HG02885 (cell line): ENCODE measurements at regions not wholly inside any gene's neighbourhood (a gene's known extent, or its start where the extent isn't known, plus 50 kb on each side); places are given as distances from the start of the nearest gene placed in this dataset.

Experiments used
- ATAC-seq: cut with Tn5 transposase; IDR thresholded peaks from one replicate; pipeline ENCODE4 v1.9.1; 2021; ENCODE audit warnings: mild to moderate bottlenecking; ENCODE audit not compliant: unreplicated experiment, poor library complexity

DNA sequence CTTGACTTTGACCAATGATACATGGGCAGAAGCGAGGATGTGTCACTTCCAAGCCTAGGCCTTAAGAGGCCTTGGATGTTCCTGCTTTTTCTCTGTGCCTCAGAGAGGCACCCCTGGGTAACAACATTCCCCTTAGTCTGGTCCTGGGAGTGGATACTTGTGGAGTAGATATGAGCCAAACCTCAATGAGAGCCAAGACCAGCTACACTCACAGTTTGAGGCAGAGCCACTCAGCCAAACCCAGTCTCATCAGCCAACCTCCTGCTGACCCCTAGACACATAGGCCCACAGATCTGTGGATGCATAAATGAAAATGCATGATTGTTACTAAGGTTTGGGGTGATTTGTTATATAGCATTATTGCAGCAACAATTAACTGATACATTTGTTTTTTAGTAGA lies 114.2 kb downstream of the ZNF621 start:
- no peak for ATAC-seq

DNA sequence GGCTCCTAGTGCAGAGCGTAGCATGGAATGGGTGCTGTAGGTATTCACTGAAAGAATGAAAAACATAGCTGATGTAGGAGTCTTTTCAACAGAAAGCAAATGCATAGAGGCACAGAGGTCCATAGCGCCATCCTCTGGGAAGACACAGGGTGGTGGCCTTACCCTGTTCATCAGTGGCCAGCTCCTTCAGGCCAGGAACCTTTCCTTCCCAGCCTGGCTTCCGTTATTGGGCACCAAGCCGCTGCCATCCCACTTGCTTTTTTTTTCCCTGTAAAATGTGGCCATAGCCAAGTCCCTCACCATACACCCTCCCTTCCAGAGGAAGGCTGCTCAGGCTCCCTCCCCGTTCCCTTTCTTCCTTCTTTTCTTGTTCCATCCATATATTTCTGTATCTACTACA lies 118.1 kb downstream of the ZNF621 start:
- no peak for ATAC-seq

DNA sequence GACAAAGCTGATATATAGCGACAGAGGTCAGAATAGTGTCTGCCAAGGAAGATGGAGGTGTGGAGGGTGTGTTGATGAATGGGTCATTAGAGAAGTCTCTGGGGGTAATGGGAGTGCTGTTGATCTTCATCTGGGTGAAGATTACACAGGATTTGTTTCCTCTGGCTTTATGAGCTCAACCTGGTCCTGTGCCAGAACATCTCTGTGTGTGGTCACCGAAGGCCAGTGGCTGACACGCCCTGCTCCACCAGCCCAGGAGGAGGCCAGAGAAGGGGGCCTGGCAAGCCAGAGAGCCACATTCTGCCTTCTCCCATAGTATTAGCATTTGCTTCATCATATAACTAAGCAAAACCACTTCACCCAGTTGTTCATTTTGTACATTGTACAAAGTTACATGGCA lies 121.1 kb downstream of the ZNF621 start:
- ATAC-seq: no peak

DNA sequence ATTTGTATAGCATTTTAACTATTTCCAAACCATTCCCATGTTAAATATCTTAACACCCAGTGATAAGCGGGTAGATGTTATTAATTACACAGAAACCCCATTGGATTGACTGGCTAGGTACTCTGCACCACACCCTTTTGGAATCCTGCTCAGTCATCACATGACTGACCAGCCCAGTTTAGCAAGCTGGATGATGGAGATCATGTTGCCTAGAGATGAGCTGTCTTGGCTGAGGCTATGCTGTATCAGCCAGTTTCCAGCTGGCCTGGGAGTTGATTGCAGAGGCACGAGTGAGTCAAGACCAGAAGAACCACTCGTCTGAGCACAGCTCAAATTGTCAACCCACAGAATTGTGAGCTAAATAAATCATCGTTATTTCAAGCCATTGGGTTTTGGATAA lies 124.6 kb downstream of the ZNF621 start:
- ATAC-seq: no peak

DNA sequence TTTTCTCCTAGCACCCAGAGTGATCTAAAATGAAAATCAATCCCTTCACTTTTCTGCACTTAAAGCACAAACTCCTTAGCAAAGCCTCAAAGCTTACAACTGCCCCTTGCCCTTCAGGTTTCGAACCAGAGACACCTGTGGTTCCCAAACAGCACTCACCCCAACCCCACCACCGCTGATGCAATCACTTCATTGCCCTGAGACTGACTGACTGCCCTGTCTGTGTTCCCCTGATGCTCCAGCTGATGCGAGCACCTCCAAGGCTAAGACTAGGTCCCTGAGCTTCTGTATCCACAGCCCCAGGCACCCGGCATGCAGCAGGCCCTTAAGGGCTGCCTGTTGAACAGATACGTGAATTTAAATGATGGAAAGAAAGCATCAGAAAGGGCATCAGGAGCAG lies 127.3 kb downstream of the ZNF621 start:
- ATAC-seq: no peak

DNA sequence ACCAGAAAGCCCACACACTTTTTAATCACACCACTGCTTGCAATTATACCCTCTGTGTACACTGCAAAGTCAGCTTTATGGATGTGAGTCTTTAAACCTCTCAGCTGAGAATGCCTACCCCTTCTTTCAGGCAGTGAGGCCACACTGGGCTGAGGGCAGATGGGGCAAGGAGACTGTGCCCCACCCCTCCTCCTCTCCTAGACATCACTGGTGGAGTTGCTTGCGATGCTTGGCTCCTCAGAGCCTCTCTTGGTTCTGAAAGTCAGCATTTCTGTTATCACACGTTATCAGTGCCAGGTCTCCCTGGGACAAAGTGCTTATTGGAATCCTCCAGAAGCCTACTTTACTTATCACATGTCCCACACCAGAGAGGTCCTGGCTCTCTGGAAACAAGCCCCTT lies 128.2 kb downstream of the ZNF621 start:
- ATAC-seq: no peak

DNA sequence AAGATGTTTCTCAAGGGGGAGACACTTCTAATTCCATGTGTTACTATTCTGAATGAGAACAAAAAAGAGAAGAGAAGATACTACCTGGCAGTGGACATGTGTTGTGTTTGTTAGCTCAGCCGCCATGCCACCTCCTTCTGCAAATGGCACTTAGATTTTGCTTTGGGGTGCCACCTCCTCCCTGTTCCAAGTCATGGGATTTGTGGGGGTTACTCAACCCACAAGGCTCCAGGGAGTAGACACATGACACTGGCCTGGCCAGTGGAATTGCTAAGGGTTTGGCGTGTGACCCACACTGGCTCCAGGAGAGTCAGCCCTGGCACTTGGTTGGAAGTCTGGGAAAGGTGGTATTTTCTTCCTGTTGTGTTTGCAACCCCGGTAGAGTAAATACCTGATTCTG lies 129.1 kb downstream of the ZNF621 start:
- no peak for ATAC-seq

DNA sequence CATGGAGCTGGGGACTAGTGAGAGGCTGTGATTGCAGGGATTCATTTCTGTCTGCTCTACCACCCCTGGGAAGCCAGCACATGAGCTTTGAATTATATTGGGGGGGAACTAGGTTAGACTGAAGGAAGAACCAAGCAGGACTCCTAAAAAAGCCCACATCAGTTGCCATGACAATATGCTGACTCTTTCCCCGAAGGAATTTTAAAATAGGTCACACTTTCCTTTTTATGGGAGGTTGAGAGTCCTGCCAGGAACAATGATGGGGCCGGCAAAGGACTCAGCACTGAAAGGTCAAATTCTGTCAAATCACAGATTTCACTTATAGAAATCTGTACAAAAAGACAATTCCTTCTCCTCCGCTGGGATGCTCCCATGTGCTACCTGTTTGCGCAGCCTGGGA lies 130.8 kb downstream of the ZNF621 start:
- no peak for ATAC-seq

DNA sequence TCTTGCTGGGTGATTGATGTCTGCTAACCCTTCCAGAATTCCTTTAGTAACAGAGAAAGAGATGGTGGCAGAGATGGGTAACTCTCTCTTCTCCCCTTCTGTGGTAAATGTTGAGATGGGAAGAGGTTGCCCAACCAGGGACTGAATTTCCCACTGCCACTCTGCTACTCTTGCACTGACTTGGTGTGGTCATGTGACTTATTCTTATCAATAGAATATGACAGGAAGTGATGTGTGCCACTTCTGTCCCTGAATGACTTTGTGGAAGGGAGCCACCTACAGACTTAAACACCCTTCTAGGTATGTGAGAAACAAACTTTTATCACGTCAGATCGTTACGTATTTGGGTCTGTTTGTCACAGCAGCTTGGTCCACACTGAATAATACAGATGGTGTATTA lies 132.9 kb downstream of the ZNF621 start:
- ATAC-seq: no peak

DNA sequence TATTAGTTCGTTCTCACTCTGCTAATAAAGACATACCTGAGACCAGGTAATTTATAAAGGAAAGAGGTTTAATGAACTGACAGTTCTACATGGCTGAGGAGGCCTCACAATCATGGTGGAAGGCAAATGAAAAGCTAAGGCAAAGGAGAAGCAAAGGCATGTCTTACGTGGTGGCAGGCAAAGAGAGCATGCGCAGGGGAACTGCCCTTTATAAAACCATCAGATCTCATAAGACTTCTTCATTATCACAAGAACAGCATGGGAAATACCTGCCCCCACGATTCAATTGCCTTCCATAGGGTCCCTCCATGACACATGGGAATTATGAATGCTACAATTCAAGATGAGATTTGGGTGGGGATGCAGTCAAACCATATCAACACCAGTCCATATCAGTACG lies 133.5 kb downstream of the ZNF621 start:
- ATAC-seq: no peak

DNA sequence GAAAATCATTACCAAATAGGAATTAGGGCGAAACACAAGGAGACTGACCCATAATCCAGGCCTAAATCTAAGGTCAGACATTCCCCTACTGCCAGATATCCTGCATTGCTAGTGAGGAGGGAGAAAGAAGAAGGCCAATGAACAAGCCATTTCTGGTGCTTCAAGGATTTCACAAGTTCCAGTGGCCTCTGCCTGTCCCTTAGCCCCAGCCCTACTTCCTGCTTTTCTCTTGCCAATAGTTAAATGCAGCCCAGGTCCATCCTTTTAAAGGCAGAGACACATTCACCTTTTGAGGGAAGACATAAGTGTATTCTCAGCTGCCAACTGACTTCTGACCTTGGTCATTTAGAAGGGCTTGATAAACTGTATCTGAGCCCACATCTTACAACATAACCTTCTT lies 135.8 kb downstream of the ZNF621 start:
- no peak for ATAC-seq

DNA sequence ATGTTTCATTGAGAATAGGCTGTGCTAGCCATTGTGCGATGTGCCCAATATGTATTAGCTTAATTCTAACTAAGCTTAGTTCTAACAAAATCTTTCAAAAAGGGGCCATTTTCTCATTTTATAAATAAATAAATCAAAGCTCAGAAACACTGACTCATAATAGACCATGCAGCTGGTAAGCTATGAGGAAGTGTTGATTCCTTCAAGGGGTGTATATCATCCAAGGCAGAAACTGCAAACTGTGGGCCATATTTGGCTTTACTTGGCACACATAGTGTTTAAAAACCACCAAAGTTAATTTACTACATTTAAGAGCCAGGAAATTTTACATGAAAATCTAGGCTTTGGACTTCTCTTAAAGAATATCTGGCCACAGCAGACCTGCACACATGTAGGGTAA lies 136.5 kb downstream of the ZNF621 start:
- ATAC-seq: no peak

DNA sequence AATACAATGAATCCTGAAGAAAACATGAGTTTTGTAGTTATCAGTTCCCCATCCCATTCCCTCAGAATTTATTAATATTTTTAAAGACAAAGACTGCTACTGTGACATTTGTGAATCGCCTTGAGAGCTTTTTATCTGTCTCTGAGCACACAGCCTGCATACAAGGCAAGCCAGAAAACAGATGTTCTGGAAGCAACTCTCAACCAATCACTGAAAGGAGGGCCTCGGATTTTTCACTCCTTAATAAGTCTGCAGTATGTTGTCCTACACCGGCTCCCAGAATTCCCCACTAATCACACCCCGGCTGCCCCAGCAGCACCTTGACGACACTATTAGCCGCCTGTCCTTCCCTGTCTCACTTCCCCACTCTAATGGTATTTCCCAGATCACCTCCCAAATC lies 138.5 kb downstream of the ZNF621 start:
- ATAC-seq: no peak

DNA sequence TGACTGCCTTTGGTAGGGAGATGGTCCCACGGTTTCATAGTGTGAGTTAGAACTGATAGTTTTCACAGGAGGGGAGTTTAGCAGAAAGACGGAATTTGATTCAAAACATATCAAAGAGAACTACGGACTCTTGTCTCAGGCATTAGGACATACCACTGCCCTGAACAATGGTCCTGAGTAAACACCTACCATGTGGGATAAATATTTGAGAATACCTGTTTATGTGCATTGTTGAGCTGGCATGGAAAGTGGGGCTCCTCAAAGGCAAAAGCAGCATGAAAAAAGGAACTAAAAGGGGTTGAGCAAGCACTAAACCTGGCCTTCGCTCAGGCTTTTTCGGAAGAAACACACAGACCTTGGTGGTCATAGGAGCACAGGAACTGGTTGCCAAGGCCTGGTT lies 144.4 kb downstream of the ZNF621 start:
- ATAC-seq: no peak

DNA sequence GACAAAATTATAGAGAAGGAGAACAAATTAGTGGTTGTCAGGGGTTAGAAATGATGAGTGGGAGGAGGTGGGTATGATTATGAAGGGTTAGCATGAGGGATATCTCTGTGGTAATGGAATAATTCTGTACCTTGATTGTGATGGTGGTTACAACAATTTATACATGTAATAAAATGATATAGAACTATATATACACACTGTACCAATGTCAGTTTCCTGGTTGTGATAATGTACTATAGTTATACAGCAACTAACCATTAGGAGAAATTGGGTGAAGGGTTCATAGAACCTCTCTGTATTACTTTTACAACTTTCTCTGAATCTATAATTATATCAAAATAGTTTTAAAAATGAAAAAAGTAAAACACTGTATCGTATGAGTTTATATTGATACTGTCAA lies 148.1 kb downstream of the ZNF621 start:
- ATAC-seq: no peak

DNA sequence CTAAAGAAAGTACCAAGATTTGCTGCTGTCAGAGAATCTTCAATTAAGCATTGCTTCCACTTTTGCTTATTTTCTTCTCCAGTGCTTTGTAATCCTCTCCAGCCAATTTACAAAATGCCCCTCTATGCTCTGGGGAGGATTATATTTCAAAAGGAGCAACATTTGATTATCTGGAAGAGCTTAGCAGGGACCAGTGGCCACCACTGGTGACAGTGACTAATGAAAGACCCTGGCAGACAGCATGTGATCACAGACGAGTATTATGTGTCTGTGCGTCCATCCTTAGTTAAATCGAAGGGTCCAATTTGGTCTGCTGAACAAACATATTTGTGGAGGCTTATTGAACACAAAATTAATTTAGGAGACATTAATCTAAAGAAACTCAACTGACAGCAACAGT lies 152.6 kb downstream of the ZNF621 start:
- no peak for ATAC-seq

DNA sequence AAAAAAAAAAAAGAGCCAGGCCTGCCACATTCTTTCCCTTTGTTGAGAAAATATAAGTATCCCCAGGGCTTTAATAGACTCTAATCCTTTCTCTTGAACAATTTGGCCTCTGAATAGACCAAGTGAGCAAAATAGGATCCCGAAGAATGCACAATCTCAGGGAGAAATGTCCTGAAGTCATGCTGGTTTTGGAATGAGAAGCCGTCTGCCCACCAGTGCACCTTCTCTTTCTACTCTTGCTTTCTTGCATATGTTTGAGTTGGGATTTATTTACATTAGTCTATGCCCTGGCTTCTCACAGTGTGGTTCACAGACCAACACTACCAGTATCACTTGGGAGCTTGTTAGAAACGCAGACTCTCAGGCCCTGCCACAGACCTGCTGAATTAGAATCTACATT lies 153.0 kb downstream of the ZNF621 start:
- no peak for ATAC-seq

DNA sequence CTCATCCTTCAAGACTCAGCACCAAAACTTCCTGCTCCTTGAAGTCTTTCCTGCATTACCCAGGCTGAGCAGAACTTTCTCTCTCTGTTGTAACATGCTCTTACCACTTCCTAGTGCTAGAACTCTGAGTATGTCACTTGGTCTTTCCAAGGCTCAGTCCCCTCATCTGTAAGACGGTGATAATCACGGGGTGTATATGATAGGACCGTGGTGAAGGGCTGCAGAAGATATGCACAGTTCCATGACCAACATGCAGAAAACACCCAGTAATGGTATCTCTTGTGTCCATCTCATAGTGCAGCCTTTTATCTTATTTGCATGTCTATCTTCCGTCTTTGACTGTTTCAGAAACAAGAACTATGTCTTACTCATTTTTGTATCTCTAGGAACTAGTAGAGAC lies 154.5 kb downstream of the ZNF621 start:
- ATAC-seq: no peak

DNA sequence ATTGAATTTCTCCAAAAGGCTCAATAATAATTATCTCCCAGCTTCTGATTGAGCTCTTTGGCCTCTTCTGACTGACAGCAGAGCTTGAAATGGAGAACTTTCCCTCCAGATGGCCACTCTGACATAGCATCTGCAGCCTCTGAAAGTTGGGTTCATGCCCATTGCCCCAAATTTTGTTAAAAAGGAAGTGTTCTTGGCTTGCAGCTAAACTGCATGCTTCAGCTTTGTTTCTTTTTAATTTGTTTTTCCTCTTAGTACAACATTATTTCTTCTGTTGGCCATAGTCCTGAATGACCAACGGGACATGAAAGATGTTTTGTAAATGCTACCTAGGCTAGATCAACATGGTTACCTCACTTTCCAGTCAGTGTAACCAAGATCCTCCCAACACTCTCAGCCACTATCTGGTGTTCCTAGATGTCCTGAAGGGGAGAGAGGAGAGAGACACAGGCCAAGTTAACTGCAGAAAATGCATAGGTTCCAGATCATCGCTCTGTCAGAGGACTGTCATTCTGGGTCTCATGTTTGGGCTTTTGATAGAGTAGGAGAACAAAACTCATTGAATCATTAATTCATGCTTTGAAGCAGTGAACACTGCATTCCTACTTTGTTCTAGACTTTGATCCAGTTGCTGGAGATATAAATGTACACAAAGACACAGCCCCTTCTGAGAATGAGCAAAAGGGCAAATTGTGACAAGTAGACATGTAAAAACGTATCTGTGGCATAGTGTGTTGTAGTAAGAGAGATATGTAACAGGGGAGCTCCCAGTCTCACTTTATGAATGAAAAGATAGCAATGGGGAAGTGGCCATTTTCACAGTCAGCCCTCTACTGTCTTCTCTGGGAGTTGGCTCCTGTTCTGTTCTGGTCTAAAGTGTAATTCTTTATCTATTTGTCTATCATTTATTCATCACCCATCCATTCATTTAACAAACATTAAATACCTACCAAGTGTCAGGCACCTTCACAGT lies 156.2 kb downstream of the ZNF621 start:
- no peak for ATAC-seq

DNA sequence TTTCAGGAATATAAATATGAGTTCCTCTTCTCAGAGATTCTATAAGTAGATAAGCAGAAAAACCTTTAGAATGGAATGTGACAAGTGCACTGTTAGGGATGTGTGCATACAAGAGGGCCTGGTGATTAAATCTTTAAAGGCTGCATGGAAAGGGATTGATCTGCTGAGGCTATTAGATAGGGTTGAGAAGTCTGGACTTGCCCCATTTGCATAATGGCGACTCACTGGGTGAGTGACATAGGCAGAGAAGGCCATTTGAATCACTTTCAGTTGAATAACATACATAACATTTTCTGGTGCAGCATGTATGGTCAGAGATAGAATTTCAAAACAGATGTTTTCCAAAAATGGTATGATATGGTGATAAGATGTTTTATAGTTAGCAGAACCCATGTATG lies 156.9 kb downstream of the ZNF621 start:
- ATAC-seq: no peak

DNA sequence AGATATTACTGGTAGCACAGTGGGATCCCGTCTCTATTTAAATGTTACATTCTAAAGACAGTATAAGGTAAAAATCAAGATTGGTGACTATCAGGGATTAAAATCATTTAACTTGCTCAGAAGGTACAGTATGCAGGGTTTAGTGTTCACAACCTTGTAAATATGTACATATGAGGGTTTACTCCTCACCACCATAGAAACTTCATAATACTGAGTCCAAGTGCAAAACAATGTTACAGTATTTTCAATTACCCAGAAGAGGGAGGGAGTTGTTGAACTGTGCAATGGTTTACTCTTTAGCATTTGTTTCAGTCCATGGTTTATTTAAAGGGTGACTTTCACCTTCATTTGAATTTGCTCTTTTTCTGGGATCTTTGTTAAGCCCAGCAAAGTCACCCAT lies 165.1 kb downstream of the ZNF621 start:
- ATAC-seq: no peak

DNA sequence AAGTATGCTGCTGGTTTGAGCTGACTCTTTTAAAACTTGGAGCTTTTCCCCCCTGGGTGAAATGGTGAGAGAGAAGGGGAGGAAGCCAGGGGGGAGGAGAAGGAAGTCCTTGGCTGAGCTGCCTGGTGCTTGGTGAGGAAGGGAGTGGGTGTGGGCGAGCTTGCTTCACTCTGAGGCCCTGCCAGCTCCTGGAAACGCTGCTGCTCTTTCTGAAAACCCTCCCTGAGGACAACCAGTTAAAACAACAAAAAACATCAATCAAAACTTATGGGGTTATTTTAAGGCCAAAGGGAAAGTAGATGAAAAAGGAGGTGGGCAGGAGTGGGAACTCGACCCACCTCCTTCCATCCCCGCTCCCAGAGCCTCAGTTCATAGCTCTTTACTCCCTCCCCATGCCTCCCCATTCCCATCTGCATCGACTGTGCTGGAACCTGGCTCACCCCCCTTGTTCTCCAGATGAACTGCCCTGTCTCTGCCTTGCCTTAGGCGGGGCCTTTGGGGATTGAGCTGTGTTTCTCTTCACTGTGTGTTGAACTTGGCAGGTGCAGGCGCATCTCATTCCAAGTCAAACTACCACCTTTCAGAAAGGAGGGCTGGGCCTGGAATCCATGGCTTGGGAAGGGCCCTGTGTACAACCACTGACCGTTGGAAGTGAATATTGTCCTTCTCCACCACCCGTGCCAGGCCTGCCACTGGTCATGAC lies 166.1 kb downstream of the ZNF621 start:
- ATAC-seq: no peak
